Neural progenitor cell (in vitro differentiated cells): ENCODE measurements at regions not wholly inside any gene's neighbourhood (a gene's known extent, or its start where the extent isn't known, plus 50 kb on each side); places are given as distances from the start of the nearest gene placed in this dataset.

Experiments used
- CTCF ChIP-seq: fragments of 200-600 bp; sonication (generic); IDR thresholded peaks from 2 replicates; pipeline ENCODE4 v1.5.1; 2017; ENCODE audit warnings: antibody characterized with exemption, mild to moderate bottlenecking
- EZH2 ChIP-seq: fragments of 200-600 bp; sonication (generic); IDR thresholded peaks from 2 replicates; pipeline ENCODE4 v1.6.1; 2017; ENCODE audit warnings: antibody characterized with exemption, mild to moderate bottlenecking, moderate library complexity
- EZH2phosphoT487 ChIP-seq: fragments of 200-600 bp; sonication (generic); IDR thresholded peaks from 2 replicates; pipeline ENCODE4 v1.6.1; 2017; ENCODE audit warnings: antibody characterized with exemption

GRCh38 chr4:45346816-45347435, 620.6 kb upstream of the GNPDA2 start:
- TF ChIP-seq CTCF (no peak), EZH2phosphoT487 (no peak), EZH2 (no peak)
